GM12878 (cell line): ENCODE measurements at regions not wholly inside any gene's neighbourhood (a gene's known extent, or its start where the extent isn't known, plus 50 kb on each side); places are given as distances from the start of the nearest gene placed in this dataset.

ENCODE experiments used
- ATAC-seq: fragments of 200-7000 bp; cut with Tn5 transposase; 3 replicates; pipeline ENCODE4 v1.9.1; 2020; ENCODE audit warnings: mild to moderate bottlenecking, moderate library complexity
- BruUV-seq: library from RNA; stranded (reverse); fragments of 400-500 nt; replicated peaks from 2 replicates; lab custom pipeline; 2021; lab: Mats Ljungman, UMichigan
- CTCF ChIA-PET: fragments of 300-600 bp; sonication (Branson Sonifier 250); formaldehyde crosslinking; extraction: SDS; loops from one replicate; lab custom pipeline; 2021; ENCODE audit warnings: inconsistent platforms; lab: Yijun Ruan, JAX
- POLR2A ChIA-PET: fragments of 350-600 bp; formaldehyde crosslinking; extraction: SDS; loops from one replicate; lab custom pipeline; 2021; ENCODE audit warnings: inconsistent platforms; lab: Charles Lee
- RAD21 ChIA-PET: fragments of 300-600 bp; sonication (Branson Sonifier 250); formaldehyde crosslinking; loops from one replicate; lab custom pipeline; 2023; ENCODE audit warnings: antibody characterized with exemption; ENCODE audit not compliant: unreplicated experiment; lab: Charles Lee
- SMC1A ChIA-PET: fragments of 300-600 bp; sonication (Branson Sonifier 250); formaldehyde crosslinking; loops from one replicate; lab custom pipeline; 2023; ENCODE audit not compliant: unreplicated experiment, uncharacterized antibody; lab: Charles Lee
- DNase-seq: peaks from one replicate; pipeline ENCODE4 v3.0.0-alpha.2; 2011; ENCODE audit warnings: low read depth, low spot score
- FAIRE-seq: peaks from 3 replicates; lab custom pipeline; 2011; peaks lifted over from hg19 to GRCh38; lab: Jason Lieb, UNC
- H2AFZ ChIP-seq: 2 replicates; pipeline ENCODE4 v1.6.0; 2011; ENCODE audit warnings: low read depth, low read length, control low read depth; ENCODE audit not compliant: control insufficient read depth
- H3K27ac ChIP-seq: 2 replicates; pipeline ENCODE4 v1.5.1; 2011; ENCODE audit warnings: control low read depth; ENCODE audit not compliant: control insufficient read depth, insufficient read depth
- H3K27me3 ChIP-seq, 2 experiments: replicated peaks in 1 of 2; 2 replicates each; pipeline versions ENCODE4 v1.6.0 to v1.6.1; 2011; ENCODE audit warnings: low read length in 1 of 2; ENCODE audit not compliant: control insufficient read depth in 2 of 2, insufficient read depth in 2 of 2
- H3K36me3 ChIP-seq, 2 experiments: 2 replicates each; pipeline ENCODE4 v1.5.1; 2011; ENCODE audit warnings: low read length in 1 of 2; ENCODE audit not compliant: control insufficient read depth in 2 of 2, insufficient read depth in 2 of 2
- H3K4me1 ChIP-seq: 2 replicates; pipeline ENCODE4 v1.6.1; 2011; ENCODE audit warnings: mild to moderate bottlenecking, low read length, moderate library complexity, mixed read lengths; ENCODE audit not compliant: control insufficient read depth, insufficient read depth
- H3K4me2 ChIP-seq: 2 replicates; pipeline ENCODE4 v1.6.0; 2011; ENCODE audit warnings: control low read depth; ENCODE audit not compliant: control insufficient read depth, insufficient read depth
- H3K4me3 ChIP-seq: fragments of 200-600 bp; sonication (generic); 2 replicates; pipeline ENCODE4 v1.5.1; 2016
- H3K79me2 ChIP-seq: 2 replicates; pipeline ENCODE4 v1.6.0; 2011; ENCODE audit warnings: low read length; ENCODE audit not compliant: control insufficient read depth, insufficient read depth
- H3K9ac ChIP-seq: 2 replicates; pipeline ENCODE4 v1.8.0; 2011; ENCODE audit warnings: low read length, control low read depth, mixed read lengths; ENCODE audit not compliant: control insufficient read depth, insufficient read depth
- H3K9me3 ChIP-seq: replicated peaks from 3 replicates; pipeline ENCODE4 v1.5.1; 2011; ENCODE audit warnings: mild to moderate bottlenecking, low read length; ENCODE audit not compliant: control insufficient read depth, insufficient read depth
- H4K20me1 ChIP-seq: 2 replicates; pipeline ENCODE4 v1.6.0; 2011; ENCODE audit not compliant: control insufficient read depth, insufficient read depth
- ATF7 ChIP-seq: fragments of 450-650 bp; IDR thresholded peaks from 2 replicates; pipeline ENCODE4 v1.6.1; 2016; ENCODE audit warnings: low read depth, mild to moderate bottlenecking
- BHLHE40 ChIP-seq, 2 experiments: fragments of 450-650 bp in 1 of 2; IDR thresholded peaks; 2 replicates each; pipeline ENCODE4 v1.6.1; 2011 to 2017; ENCODE audit warnings: low read depth in 2 of 2, borderline replicate concordance in 1 of 2, improper control_type of control experiment in 1 of 2, low read length in 1 of 2, mild to moderate bottlenecking in 1 of 2
- CBX5 ChIP-seq: sonication (generic); IDR thresholded peaks from 2 replicates; pipeline ENCODE4 v1.6.1; 2016; ENCODE audit warnings: low read depth, moderate library complexity, mild to moderate bottlenecking, inconsistent platforms
- DPF2 ChIP-seq: fragments of 450-650 bp; IDR thresholded peaks from 2 replicates; pipeline ENCODE4 v1.6.1; 2017; ENCODE audit warnings: mild to moderate bottlenecking
- NFIC ChIP-seq: IDR thresholded peaks from 2 replicates; pipeline ENCODE4 v1.6.1; 2012; ENCODE audit warnings: low read depth, mild to moderate bottlenecking, inconsistent platforms, low read length, moderate library complexity
- NFXL1 ChIP-seq: fragments of 450-650 bp; IDR thresholded peaks from 2 replicates; pipeline ENCODE4 v1.6.1; 2017; ENCODE audit warnings: antibody characterized with exemption, mild to moderate bottlenecking, borderline replicate concordance
- NR2F1 ChIP-seq: fragments of 450-650 bp; conservative IDR thresholded peaks from 2 replicates; pipeline ENCODE4 v1.6.1; 2017; ENCODE audit warnings: mild to moderate bottlenecking
- POLR2A ChIP-seq: IDR thresholded peaks from 2 replicates; pipeline ENCODE4 v1.6.1; 2011; ENCODE audit warnings: low read depth, mild to moderate bottlenecking, low read length
- POU2F2 ChIP-seq: IDR thresholded peaks from 3 replicates; pipeline ENCODE4 v1.6.1; 2011; ENCODE audit warnings: low read depth, mild to moderate bottlenecking, low read length, borderline replicate concordance
- RBBP5 ChIP-seq: fragments of 200-600 bp; sonication (generic); conservative IDR thresholded peaks from 2 replicates; pipeline ENCODE4 v1.6.1; 2016
- RCOR1 ChIP-seq: conservative IDR thresholded peaks from 2 replicates; pipeline ENCODE4 v1.6.1; 2012; ENCODE audit warnings: low read depth, low read length, improper control_type of control experiment
- SP1 ChIP-seq: IDR thresholded peaks from one replicate; pipeline ENCODE4 v1.6.1; 2011; ENCODE audit warnings: low read depth, low read length
- SREBF1 ChIP-seq: IDR thresholded peaks from 2 replicates; pipeline ENCODE4 v1.6.1; 2012; ENCODE audit warnings: mild to moderate bottlenecking, low read length
- TCF7 ChIP-seq: IDR thresholded peaks from 2 replicates; pipeline ENCODE4 v1.6.1; 2014; ENCODE audit warnings: antibody characterized with exemption, borderline replicate concordance
- WRNIP1 ChIP-seq: IDR thresholded peaks from 2 replicates; pipeline ENCODE4 v1.6.1; 2011; ENCODE audit warnings: low read depth, low read length, improper control_type of control experiment, borderline replicate concordance
- YBX1 ChIP-seq: fragments of 450-650 bp; IDR thresholded peaks from 2 replicates; pipeline ENCODE4 v1.6.1; 2016; ENCODE audit warnings: antibody characterized with exemption
- WGBS: methylation state at CpG from one replicate; pipeline ENCODE4 v1.1.6; 2016; ENCODE audit warnings: low lambda C conversion rate; ENCODE audit not compliant: insufficient replicate concordance, insufficient coverage; ENCODE audit errors: missing lambda C conversion rate; 5-methylcytosine and 5-hydroxymethylcytosine counted together
- in situ Hi-C: fragments of 300-500 bp; cut with MboI; formaldehyde crosslinking; loops from 9 replicates; pipeline ENCODE4 v1.14.3; 2018; ENCODE audit warnings: mixed read lengths
- intact Hi-C: fragments of 100-400 bp; cut with micrococcal nuclease; formaldehyde crosslinking; loops from one replicate; pipeline ENCODE4 v1.14.2; 2022; ENCODE audit not compliant: unreplicated experiment
- TF ChIP-seq, protein P1 (sequence below): fragments of 450-650 bp; IDR thresholded peaks from 2 replicates; pipeline ENCODE4 v1.6.1; 2017; ENCODE audit warnings: mild to moderate bottlenecking, moderate library complexity
- TF ChIP-seq, protein P2 (sequence below): fragments of 450-650 bp; formaldehyde crosslinking; IDR thresholded peaks from 2 replicates; pipeline ENCODE4 v1.4.0; 2020; ENCODE audit warnings: mild to moderate bottlenecking, moderate library complexity
- TF ChIP-seq, protein P3 (sequence below): fragments of 450-650 bp; IDR thresholded peaks from 2 replicates; pipeline ENCODE4 v1.6.1; 2016; ENCODE audit warnings: mild to moderate bottlenecking

DNA sequence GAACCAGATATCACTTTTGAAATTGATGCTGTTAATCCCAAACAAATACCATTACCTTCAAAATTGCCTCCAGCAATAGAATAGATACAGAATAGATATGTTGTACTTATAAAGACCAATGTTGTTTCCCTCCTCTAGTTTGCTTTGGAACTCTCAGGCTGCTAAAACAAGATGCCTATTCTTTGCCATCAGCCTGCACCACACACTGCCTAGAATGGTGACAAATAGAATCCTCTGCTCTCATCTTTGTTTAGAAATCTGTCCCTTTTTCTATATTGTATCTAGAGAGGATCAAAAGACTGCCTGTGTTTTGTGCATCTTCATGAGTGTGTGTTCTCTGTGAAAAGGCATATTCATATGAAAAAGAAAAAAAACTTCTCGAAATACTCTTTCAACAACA is 349.2 kb upstream of the CCDC54 start:
- RAD21 ChIA-PET: no interaction called here
- no TSS peak for BruUV-seq
- ATAC-seq (no peak), DNase-seq (no peak), FAIRE-seq (no peak)
- H4K20me1 ChIP-seq: no peaks in the 10 kb centered on the region
- H3K9ac ChIP-seq: no peak overlapping the region
- H3K4me1 ChIP-seq: no peaks in the 10 kb centered on the region
- H3K36me3 ChIP-seq: no peaks in the 10 kb centered on the region
- H3K4me3 ChIP-seq: no peak overlapping the region
- CTCF ChIA-PET: no interaction called here
- no peaks in the 10 kb centered on the region for H3K79me2 ChIP-seq
- no peaks in the 10 kb centered on the region for H3K27me3 ChIP-seq
- WGBS: 0% methylated on average over 1 of the region's 1 CpG
- POLR2A ChIA-PET: no interaction called here
- H3K9me3 ChIP-seq: no peaks in the 10 kb centered on the region
- no peak overlapping the region for H3K4me2 ChIP-seq
- SMC1A ChIA-PET: no interaction called here
- no peak overlapping the region for H3K27ac ChIP-seq
- in situ Hi-C loops: no loop called here
- intact Hi-C loops: no loop called here
- TF ChIP-seq, protein P1, sequence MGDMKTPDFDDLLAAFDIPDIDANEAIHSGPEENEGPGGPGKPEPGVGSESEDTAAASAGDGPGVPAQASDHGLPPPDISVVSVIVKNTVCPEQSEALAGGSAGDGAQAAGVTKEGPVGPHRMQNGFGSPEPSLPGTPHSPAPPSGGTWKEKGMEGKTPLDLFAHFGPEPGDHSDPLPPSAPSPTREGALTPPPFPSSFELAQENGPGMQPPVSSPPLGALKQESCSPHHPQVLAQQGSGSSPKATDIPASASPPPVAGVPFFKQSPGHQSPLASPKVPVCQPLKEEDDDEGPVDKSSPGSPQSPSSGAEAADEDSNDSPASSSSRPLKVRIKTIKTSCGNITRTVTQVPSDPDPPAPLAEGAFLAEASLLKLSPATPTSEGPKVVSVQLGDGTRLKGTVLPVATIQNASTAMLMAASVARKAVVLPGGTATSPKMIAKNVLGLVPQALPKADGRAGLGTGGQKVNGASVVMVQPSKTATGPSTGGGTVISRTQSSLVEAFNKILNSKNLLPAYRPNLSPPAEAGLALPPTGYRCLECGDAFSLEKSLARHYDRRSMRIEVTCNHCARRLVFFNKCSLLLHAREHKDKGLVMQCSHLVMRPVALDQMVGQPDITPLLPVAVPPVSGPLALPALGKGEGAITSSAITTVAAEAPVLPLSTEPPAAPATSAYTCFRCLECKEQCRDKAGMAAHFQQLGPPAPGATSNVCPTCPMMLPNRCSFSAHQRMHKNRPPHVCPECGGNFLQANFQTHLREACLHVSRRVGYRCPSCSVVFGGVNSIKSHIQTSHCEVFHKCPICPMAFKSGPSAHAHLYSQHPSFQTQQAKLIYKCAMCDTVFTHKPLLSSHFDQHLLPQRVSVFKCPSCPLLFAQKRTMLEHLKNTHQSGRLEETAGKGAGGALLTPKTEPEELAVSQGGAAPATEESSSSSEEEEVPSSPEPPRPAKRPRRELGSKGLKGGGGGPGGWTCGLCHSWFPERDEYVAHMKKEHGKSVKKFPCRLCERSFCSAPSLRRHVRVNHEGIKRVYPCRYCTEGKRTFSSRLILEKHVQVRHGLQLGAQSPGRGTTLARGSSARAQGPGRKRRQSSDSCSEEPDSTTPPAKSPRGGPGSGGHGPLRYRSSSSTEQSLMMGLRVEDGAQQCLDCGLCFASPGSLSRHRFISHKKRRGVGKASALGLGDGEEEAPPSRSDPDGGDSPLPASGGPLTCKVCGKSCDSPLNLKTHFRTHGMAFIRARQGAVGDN: no peak
- TF ChIP-seq, protein P2, sequence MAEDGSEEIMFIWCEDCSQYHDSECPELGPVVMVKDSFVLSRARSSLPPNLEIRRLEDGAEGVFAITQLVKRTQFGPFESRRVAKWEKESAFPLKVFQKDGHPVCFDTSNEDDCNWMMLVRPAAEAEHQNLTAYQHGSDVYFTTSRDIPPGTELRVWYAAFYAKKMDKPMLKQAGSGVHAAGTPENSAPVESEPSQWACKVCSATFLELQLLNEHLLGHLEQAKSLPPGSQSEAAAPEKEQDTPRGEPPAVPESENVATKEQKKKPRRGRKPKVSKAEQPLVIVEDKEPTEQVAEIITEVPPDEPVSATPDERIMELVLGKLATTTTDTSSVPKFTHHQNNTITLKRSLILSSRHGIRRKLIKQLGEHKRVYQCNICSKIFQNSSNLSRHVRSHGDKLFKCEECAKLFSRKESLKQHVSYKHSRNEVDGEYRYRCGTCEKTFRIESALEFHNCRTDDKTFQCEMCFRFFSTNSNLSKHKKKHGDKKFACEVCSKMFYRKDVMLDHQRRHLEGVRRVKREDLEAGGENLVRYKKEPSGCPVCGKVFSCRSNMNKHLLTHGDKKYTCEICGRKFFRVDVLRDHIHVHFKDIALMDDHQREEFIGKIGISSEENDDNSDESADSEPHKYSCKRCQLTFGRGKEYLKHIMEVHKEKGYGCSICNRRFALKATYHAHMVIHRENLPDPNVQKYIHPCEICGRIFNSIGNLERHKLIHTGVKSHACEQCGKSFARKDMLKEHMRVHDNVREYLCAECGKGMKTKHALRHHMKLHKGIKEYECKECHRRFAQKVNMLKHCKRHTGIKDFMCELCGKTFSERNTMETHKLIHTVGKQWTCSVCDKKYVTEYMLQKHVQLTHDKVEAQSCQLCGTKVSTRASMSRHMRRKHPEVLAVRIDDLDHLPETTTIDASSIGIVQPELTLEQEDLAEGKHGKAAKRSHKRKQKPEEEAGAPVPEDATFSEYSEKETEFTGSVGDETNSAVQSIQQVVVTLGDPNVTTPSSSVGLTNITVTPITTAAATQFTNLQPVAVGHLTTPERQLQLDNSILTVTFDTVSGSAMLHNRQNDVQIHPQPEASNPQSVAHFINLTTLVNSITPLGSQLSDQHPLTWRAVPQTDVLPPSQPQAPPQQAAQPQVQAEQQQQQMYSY (CRISPR knock-in tag): no peak
- TF ChIP-seq SP1 (no peak), TCF7 (no peak), NFIC (no peak), NFXL1 (no peak), POU2F2 (no peak), RBBP5 (no peak), YBX1 (no peak), NR2F1 (no peak), SREBF1 (no peak), ATF7 (no peak), BHLHE40 (IDR thresholded peaks at IDR 0.05; ENCODE audit: borderline replicate concordance in 1 of 2, low read depth in 2 of 2, low read length in 1 of 2) (no peak), RCOR1 (no peak), WRNIP1 (no peak), POLR2A (no peak), CBX5 (no peak), DPF2 (no peak)
- TF ChIP-seq, protein P3, sequence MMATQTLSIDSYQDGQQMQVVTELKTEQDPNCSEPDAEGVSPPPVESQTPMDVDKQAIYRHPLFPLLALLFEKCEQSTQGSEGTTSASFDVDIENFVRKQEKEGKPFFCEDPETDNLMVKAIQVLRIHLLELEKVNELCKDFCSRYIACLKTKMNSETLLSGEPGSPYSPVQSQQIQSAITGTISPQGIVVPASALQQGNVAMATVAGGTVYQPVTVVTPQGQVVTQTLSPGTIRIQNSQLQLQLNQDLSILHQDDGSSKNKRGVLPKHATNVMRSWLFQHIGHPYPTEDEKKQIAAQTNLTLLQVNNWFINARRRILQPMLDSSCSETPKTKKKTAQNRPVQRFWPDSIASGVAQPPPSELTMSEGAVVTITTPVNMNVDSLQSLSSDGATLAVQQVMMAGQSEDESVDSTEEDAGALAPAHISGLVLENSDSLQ: no peak
- no peak overlapping the region for H2AFZ ChIP-seq
